ENCODE measurements at regions not wholly inside any gene's neighbourhood (a gene's known extent, or its start where the extent isn't known, plus 50 kb on each side); places are given as distances from the start of the nearest gene placed in this dataset.
"Not testable (repeated sequence)": the region's sequence is repeated elsewhere in the genome, so short reads cannot be mapped to it uniquely, and the experiment has no call there.

- no peak overlapping the region for H3K4me3 ChIP-seq (ENCODE audit: low read depth, low read length)
- no peak for DNase-seq (ENCODE audit: low read depth)
Observed at GRCh38 chr2:136715146-136715545, 50.2 kb upstream of the THSD7B start.

DNA sequence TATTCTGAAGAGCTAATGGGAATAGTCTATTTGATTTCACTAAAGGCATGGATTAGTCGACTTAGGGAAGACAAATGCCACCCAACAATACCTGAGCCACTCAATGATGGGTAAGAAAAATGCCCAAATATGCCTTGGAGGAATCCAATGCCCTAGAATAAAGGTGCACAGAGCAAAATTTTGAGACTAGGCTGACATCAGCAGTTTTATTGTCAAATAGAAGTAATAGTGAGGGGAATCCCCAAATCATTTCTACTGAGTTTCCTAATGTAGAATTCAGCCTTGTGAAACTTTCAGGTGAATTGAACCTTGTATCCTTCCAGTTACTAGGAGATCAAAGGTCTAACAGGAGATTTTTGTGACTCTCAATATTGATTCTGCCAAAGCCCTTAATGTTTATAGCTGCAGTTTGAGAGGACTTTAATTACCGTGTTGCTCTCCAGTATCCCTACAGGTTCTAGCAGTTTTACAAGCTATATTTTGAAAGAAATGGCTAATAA lies 50.8 kb upstream of the THSD7B start:
- H3K4me3 ChIP-seq (ENCODE audit: low read depth, low read length), result no peak overlapping the region
- DNase-seq (ENCODE audit: low read depth), result no peak

DNA sequence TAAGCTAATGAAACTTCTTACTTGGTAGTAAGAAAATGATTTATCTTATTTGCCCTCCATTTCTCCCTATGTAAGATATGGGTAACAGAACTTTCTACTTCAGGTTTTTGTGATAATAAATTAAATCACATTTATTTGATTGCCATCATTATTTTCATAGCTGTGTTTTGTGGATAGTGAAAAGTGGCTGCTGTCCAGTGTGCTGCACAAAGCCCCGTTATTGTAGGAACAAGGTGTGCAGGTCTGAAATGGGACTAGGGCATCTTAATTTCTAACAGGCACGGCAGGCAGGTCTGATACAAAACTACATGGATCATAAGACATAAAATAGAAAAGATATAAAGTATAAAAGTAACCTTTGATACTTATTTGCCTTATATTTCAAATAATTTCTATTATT lies 51.6 kb upstream of the THSD7B start:
- no peak overlapping the region for H3K4me3 ChIP-seq (ENCODE audit: low read depth, low read length)
- no peak for DNase-seq (ENCODE audit: low read depth)

DNA sequence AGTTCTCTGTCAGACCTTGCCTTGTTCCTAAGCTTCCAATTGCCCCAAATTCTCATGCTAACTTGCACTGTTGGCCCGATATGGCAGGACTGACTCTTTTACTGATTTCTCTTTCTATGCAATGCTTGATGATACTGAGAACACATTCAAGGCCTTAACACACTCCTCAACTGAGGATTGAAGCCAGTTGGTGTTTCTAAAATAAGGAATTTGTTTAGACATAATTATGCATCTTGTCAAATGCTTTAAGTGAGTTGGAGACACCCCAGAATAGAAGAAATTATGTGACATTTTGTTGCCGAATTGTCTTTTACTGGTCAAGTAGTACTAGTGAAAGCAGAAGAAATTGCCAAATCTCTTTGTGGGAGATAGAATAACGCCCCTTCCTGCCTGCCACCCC lies 60.0 kb upstream of the THSD7B start:
- H3K4me3 ChIP-seq (ENCODE audit: low read depth, low read length), result no peak overlapping the region
- DNase-seq (ENCODE audit: low read depth), result no peak

- no peak for DNase-seq (ENCODE audit: low read depth)
- H3K4me3 ChIP-seq (ENCODE audit: low read depth, low read length), result no peak overlapping the region
Observed at GRCh38 chr2:136703214-136703613, 62.1 kb upstream of the THSD7B start.

GRCh38 chr2:136696438-136696837 lies 68.9 kb upstream of the THSD7B start:
- no peak overlapping the region for H3K4me3 ChIP-seq (ENCODE audit: low read depth, low read length)
- DNase-seq (ENCODE audit: low read depth), result no peak

DNA sequence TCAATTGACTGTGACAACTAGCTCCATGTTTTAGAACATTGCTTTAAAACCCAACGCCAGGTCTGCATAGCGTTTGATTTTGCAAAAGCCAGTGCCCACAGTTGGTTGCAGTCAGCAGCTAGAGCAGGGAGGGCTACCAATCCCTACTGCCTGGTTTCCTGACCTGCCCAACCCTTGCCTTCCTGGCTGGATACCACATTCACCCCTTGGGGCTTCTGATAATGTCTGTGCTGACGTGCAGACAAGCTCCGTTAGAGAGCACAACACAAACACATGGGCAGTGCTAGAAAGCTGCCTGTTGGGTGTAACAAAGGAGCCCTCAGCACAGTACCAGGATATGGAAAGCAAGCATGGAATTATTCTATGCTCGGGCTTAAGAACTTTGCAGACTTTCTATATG lies 71.4 kb upstream of the THSD7B start:
- DNase-seq (ENCODE audit: low read depth), result no peak
- H3K4me3 ChIP-seq (ENCODE audit: low read depth, low read length), result no peak overlapping the region

- not testable (repeated sequence) for DNase-seq (ENCODE audit: low read depth); H3K4me3 ChIP-seq (ENCODE audit: low read depth, low read length)
Observed at GRCh38 chr2:136680079-136680478, 85.3 kb upstream of the THSD7B start.

GRCh38 chr2:136665736-136666135 lies 99.6 kb upstream of the THSD7B start:
- H3K4me3 ChIP-seq (ENCODE audit: low read depth, low read length), result no peak overlapping the region
- no peak for DNase-seq (ENCODE audit: low read depth)

- H3K4me3 ChIP-seq (ENCODE audit: low read depth, low read length), result no peak overlapping the region
Observed at GRCh38 chr2:136664713-136665405, 100.5 kb upstream of the THSD7B start.

DNA sequence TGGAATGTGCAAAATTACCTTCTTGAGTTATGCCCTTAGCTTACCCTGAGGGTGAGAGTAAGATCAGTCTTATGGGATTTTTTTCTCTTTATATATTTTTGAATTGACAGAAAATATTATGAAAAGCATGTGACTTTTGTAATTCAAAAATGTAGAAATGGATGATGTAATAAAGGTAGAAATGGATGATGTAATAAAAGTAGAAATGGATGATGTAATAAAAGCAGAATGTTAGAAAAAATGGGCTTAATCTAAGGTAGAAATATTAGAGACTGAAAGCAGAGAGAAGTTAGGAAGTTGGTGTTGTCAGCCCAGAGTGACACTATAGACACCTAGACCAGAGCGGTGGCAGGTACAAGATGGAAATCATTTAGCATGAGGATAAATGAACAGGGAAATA lies 107.1 kb upstream of the THSD7B start:
- no peak overlapping the region for H3K4me3 ChIP-seq (ENCODE audit: low read depth, low read length)
- no peak for DNase-seq (ENCODE audit: low read depth)

More at GRCh38 chr2:136664713-136665405, 100.5 kb upstream of the THSD7B start:
- DNase-seq (ENCODE audit: low read depth), result no peak

DNA sequence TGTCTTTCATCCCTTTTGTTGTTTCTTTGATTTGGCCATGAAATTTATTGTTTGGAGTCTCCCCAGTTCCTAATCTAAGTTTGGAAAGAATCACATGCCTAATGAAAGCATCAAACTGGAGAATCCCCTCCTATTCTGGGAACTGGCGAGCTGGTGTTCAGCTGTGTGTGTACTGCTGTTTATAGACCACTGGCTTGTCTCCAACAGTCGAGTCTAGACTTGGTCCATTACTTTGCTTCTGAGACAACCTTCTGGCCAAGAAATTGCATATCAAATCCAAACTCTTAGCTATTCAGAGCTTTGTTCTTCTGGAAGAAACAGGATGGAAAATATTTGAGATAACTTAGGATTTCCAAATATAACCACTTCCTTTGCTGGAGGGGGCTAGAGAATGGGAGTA lies 111.5 kb upstream of the THSD7B start:
- no peak overlapping the region for H3K4me3 ChIP-seq (ENCODE audit: low read depth, low read length)
- no peak for DNase-seq (ENCODE audit: low read depth)

DNA sequence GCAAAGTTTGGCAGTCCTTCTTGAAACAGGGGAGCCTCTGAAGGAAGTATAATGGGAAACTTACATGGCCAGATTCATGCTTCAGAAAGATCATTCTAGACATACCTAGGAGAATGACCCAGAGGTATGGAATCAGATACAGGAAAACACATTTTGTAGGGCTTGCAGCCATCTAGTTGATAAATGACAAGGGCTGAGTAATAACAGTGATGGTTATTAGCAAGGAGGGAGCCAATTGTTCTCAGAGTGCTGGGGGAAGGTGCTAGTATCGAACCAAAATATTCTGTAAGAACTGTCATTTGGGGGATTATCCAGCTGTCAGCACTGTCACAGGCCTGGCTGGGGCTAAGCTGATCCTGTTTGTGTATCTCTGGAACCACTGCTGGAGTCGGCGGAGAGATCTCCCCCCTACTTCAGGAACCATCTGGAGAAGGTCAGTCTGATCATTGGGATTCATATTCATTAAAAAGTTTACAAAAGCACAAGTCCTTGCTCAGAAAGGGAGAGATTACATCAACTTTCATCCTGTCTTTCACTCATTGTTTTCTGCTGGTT lies 113.8 kb upstream of the THSD7B start:
- DNase-seq (ENCODE audit: low read depth), result no peak
- H3K4me3 ChIP-seq (ENCODE audit: low read depth, low read length), result no peak overlapping the region

GRCh38 chr2:136647039-136647438 lies 118.3 kb upstream of the THSD7B start:
- H3K4me3 ChIP-seq (ENCODE audit: low read depth, low read length), result no peak overlapping the region
- no peak for DNase-seq (ENCODE audit: low read depth)

DNA sequence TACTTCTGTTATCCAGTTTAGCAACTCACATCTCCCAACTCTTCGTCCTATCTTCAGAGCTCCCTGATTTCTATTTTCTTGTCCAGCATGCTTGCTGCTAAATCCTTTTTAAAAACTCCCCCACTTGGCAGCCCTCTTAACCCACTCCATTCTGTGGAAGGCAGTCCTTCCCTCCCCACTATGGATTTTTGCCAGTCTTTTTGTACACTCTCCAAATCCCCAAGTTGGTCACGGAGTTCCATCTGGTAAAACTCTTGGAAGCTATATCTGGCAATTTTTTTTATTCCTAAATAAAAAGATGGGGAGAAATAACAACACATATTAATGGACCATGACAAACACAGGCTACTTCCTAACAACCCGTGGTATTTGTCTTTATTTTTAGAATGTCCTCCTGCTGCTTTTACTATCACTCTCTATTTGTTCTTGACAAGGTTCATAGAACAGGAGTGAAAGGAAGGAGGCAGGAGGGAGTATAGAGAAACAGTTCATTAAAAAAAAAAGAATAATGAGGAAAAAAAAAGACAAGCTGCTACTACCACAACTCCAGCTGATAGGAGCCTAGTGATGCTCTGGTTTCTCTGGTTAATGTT lies 120.0 kb upstream of the THSD7B start:
- H3K4me3 ChIP-seq (ENCODE audit: low read depth, low read length), result no peak overlapping the region
- DNase-seq (ENCODE audit: low read depth), result no peak

DNA sequence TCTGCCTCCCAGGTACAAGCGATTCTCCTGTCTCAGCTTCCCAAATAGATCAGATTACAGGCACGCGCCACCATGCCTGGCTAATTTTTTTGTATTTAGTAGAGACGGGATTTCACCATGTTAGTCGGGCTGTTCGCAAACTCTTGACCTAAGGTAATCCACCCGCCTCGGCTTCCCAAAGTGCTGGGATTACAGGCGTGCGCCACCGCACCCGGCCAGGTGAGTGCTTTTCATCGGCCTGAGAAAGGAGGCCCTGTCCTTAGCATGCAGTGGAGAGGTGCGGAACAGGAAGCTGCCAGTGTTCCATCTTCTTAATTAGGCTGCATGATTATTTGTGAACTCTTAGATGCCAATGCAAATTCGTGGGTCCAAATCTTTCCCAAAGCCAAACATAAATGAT lies 125.7 kb upstream of the THSD7B start:
- no peak overlapping the region for H3K4me3 ChIP-seq (ENCODE audit: low read depth, low read length)
- DNase-seq (ENCODE audit: low read depth), result no peak

GRCh38 chr2:136638193-136638592 lies 127.2 kb upstream of the THSD7B start:
- H3K4me3 ChIP-seq (ENCODE audit: low read depth, low read length), result no peak overlapping the region
- no peak for DNase-seq (ENCODE audit: low read depth)

- no peak for DNase-seq (ENCODE audit: low read depth)
- H3K4me3 ChIP-seq (ENCODE audit: low read depth, low read length), result no peak overlapping the region
Observed at GRCh38 chr2:136637402-136637801, 127.9 kb upstream of the THSD7B start.

- no peak overlapping the region for H3K4me3 ChIP-seq (ENCODE audit: low read depth, low read length)
- DNase-seq (ENCODE audit: low read depth), result no peak
Observed at GRCh38 chr2:136628490-136628889, 136.9 kb upstream of the THSD7B start.

- H3K4me3 ChIP-seq (ENCODE audit: low read depth, low read length), result no peak overlapping the region
- no peak for DNase-seq (ENCODE audit: low read depth)
Observed at GRCh38 chr2:136613096-136613495, 152.2 kb upstream of the THSD7B start.

- no peak for DNase-seq (ENCODE audit: low read depth)
- no peak overlapping the region for H3K4me3 ChIP-seq (ENCODE audit: low read depth, low read length)
Observed at GRCh38 chr2:136612079-136612478, 153.3 kb upstream of the THSD7B start.
